ENCODE measurements at regions not wholly inside any gene's neighbourhood (a gene's known extent, or its start where the extent isn't known, plus 50 kb on each side); places are given as distances from the start of the nearest gene placed in this dataset.

DNA sequence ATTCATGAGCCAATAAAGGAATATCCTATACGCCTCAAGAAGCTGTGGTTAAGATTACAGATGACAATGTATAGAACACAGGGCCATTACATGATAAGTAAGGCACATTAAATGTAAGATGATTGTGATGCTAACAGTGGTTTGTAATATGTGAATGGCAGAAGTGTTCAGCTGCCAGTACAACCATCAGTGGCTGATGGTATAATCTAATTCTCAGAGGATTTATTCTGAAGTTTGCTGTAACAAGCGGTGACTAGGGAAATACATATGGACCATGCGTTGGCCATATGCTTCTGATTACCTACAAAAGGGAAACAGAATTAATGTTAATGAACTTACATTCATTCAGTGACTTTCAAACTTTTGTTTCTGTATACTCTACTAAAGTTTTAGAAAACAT lies 750.8 kb upstream of the KLHL29 start:
- Histone ChIP-seq H3K27me3 (no peaks in the 10 kb centered on the region), H3K9me3 (no peaks in the 10 kb centered on the region), H3K4me1 (no peaks in the 10 kb centered on the region), H3K4me3 (no peak overlapping the region), H3K27ac (no peak overlapping the region), H3K36me3 (no peaks in the 10 kb centered on the region)
- no peak for DNase-seq (ENCODE audit: extremely low spot score in 2 of 2)
- intact Hi-C loops (cut with DNase I) = no loop called here
- TF ChIP-seq POLR2A (IDR thresholded peaks at IDR 0.05) = no peak
- TF ChIP-seq POLR2AphosphoS5 (IDR thresholded peaks at IDR 0.05; ENCODE audit: insufficient read depth in 1 of 2, low read depth in 1 of 2) = no peak
- TF ChIP-seq, protein P1, sequence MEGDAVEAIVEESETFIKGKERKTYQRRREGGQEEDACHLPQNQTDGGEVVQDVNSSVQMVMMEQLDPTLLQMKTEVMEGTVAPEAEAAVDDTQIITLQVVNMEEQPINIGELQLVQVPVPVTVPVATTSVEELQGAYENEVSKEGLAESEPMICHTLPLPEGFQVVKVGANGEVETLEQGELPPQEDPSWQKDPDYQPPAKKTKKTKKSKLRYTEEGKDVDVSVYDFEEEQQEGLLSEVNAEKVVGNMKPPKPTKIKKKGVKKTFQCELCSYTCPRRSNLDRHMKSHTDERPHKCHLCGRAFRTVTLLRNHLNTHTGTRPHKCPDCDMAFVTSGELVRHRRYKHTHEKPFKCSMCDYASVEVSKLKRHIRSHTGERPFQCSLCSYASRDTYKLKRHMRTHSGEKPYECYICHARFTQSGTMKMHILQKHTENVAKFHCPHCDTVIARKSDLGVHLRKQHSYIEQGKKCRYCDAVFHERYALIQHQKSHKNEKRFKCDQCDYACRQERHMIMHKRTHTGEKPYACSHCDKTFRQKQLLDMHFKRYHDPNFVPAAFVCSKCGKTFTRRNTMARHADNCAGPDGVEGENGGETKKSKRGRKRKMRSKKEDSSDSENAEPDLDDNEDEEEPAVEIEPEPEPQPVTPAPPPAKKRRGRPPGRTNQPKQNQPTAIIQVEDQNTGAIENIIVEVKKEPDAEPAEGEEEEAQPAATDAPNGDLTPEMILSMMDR (IDR thresholded peaks at IDR 0.05) = no peak

DNA sequence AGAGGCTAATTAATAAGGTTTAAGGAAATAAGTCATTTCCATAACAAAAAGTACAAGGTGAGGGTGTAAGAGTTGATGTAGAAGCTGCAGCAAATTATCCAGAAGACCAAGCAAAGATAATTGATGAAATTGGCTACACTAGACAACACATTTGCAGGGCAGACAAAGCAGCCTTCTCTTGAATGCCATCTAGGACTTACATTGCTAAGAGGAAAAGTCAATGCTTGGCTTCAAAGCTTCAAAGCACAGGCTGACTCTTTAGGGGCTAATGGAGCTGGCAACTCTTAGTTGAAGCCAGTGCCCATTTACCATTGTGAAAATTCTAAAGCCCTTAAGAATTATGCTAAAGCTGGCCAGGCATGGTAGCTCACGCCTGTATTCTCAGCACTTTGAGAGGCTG lies 728.6 kb upstream of the KLHL29 start:
- Histone ChIP-seq H3K36me3 (no peaks in the 10 kb centered on the region), H3K27ac (no peak overlapping the region), H3K4me1 (no peaks in the 10 kb centered on the region), H3K9me3 (no peaks in the 10 kb centered on the region), H3K27me3 (no peaks in the 10 kb centered on the region), H3K4me3 (no peak overlapping the region)
- no peak for DNase-seq (ENCODE audit: extremely low spot score in 2 of 2)
- intact Hi-C loops (cut with DNase I) = no loop called here
- TF ChIP-seq POLR2AphosphoS5 (IDR thresholded peaks at IDR 0.05; ENCODE audit: insufficient read depth in 1 of 2, low read depth in 1 of 2) (no peak), POLR2A (IDR thresholded peaks at IDR 0.05) (no peak)
- TF ChIP-seq, protein P1 (IDR thresholded peaks at IDR 0.05) = no peak

DNA sequence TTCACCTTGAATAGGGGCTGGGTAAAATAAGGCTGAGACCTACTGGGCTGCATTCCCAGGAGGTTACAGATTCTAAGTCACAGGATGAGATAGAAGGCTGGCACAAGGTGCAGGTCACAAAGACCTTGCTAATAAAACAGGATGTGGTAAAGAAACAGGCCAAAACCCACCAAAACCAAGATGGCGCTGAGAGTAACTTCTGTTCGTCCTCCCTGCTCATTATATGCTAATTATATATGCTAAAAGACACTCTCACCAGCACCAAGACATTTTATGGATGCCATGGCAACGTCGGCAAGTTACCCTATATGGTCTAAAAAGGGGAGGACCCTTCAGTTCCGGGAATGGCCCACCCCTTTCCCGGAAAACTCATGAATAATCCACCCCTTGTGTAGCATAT lies 711.5 kb upstream of the KLHL29 start:
- TF ChIP-seq, protein P1 (IDR thresholded peaks at IDR 0.05) = no peak
- TF ChIP-seq POLR2AphosphoS5 (IDR thresholded peaks at IDR 0.05; ENCODE audit: insufficient read depth in 1 of 2, low read depth in 1 of 2) = no peak
- TF ChIP-seq POLR2A (IDR thresholded peaks at IDR 0.05) = no peak
- DNase-seq (ENCODE audit: extremely low spot score in 2 of 2) = no peak
- no peaks in the 10 kb centered on the region for H3K36me3 ChIP-seq
- H3K9me3 ChIP-seq = no peaks in the 10 kb centered on the region
- intact Hi-C loops (cut with DNase I) = no loop called here
- no peaks in the 10 kb centered on the region for H3K4me1 ChIP-seq
- H3K4me3 ChIP-seq = no peak overlapping the region
- H3K27ac ChIP-seq = no peak overlapping the region
- H3K27me3 ChIP-seq = no peaks in the 10 kb centered on the region

DNA sequence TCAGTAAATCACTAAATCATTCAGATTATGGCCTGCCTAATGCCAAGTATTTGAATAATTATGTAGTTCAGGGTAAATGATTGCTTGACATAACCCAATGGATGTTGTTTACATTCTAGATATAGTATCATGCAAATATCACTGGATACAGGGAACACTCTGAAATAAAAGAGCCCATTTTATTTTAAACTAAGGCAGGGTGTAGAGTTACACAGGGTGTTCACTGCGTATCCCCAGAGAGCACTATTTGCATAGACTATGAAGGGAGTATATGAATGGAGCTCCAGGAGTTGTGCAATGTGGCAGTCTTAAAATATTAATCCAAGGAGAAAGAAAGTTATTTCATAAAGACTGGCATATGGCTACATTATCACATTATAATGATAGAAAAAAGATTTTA lies 701.1 kb upstream of the KLHL29 start:
- Histone ChIP-seq H3K4me3 (no peak overlapping the region), H3K4me1 (no peaks in the 10 kb centered on the region), H3K36me3 (no peaks in the 10 kb centered on the region), H3K9me3 (no peaks in the 10 kb centered on the region), H3K27ac (no peak overlapping the region), H3K27me3 (no peaks in the 10 kb centered on the region)
- intact Hi-C loops (cut with DNase I) = no loop called here
- DNase-seq (ENCODE audit: extremely low spot score in 2 of 2) = no peak
- no peak for TF ChIP-seq POLR2A (IDR thresholded peaks at IDR 0.05)
- TF ChIP-seq POLR2AphosphoS5 (IDR thresholded peaks at IDR 0.05; ENCODE audit: insufficient read depth in 1 of 2, low read depth in 1 of 2) = no peak
- TF ChIP-seq, protein P1 (IDR thresholded peaks at IDR 0.05) = no peak

DNA sequence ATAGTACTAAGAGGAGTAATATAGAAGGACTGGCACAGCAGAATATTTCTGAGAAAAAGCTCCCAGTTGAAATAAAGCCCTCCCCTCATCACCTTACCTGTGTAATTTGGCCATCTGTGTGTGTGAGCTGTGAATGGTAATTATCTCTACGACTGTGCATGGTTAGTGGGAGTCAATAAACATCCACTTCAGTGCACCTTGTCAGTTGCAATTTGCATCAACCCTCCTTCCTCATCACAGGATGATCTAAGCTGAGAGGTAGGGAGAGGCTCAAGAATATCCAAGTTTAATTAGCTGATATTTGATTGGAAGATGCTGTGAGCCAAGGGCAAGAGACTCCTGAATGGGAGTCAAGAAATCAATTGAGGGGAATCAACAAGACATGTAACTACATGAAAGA lies 694.9 kb upstream of the KLHL29 start:
- H3K36me3 ChIP-seq = no peaks in the 10 kb centered on the region
- H3K9me3 ChIP-seq = no peaks in the 10 kb centered on the region
- no peaks in the 10 kb centered on the region for H3K27me3 ChIP-seq
- DNase-seq (ENCODE audit: extremely low spot score in 2 of 2) = no peak
- no peak overlapping the region for H3K27ac ChIP-seq
- H3K4me1 ChIP-seq = no peaks in the 10 kb centered on the region
- no peak for TF ChIP-seq POLR2A (IDR thresholded peaks at IDR 0.05)
- TF ChIP-seq, protein P1 (IDR thresholded peaks at IDR 0.05) = no peak
- TF ChIP-seq POLR2AphosphoS5 (IDR thresholded peaks at IDR 0.05; ENCODE audit: insufficient read depth in 1 of 2, low read depth in 1 of 2) = no peak
- H3K4me3 ChIP-seq = no peak overlapping the region
- intact Hi-C loops (cut with DNase I) = no loop called here

Measured in vagina (tissue), 2 donors.